OCI-LY3 (cell line): ENCODE measurements at regions not wholly inside any gene's neighbourhood (a gene's known extent, or its start where the extent isn't known, plus 50 kb on each side); places are given as distances from the start of the nearest gene placed in this dataset.

Source experiments
- EZH2phosphoT487 ChIP-seq: fragments of 200-600 bp; shearing (Covaris generic); IDR thresholded peaks from 2 replicates; pipeline ENCODE4 v1.6.1; 2018; ENCODE audit warnings: antibody characterized with exemption, mixed run types, low read depth
- TF ChIP-seq, protein P1 (sequence below): fragments of 200-600, 300-600 bp; sonication (generic); IDR thresholded peaks from 2 replicates; pipeline ENCODE4 v1.5.1; 2014; ENCODE audit warnings: antibody characterized with exemption, low read length, low read depth

DNA sequence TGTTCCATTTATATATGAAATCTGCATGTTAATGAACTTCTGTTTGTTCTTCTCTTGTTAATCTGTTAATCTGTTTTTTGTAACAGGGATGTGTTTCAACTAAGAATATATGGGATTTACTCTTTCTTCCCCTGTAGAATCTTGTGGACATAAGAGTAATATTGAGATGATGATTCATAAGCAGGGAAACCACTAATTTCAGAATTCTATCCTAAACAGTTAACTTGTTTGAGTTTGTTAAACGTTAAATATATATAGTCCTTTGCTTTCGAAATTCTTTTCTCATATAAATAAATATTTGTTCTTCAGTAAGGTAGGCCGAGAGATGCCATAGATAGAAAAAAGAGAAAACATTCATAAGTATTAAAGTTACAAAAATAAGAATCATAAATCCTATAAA is 1052.2 kb upstream of the SPRY2 start:
- TF ChIP-seq, protein P1, sequence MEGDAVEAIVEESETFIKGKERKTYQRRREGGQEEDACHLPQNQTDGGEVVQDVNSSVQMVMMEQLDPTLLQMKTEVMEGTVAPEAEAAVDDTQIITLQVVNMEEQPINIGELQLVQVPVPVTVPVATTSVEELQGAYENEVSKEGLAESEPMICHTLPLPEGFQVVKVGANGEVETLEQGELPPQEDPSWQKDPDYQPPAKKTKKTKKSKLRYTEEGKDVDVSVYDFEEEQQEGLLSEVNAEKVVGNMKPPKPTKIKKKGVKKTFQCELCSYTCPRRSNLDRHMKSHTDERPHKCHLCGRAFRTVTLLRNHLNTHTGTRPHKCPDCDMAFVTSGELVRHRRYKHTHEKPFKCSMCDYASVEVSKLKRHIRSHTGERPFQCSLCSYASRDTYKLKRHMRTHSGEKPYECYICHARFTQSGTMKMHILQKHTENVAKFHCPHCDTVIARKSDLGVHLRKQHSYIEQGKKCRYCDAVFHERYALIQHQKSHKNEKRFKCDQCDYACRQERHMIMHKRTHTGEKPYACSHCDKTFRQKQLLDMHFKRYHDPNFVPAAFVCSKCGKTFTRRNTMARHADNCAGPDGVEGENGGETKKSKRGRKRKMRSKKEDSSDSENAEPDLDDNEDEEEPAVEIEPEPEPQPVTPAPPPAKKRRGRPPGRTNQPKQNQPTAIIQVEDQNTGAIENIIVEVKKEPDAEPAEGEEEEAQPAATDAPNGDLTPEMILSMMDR: no peak
- TF ChIP-seq EZH2phosphoT487: no peak
